LNCaP clone FGC (cell line): ENCODE measurements at regions not wholly inside any gene's neighbourhood (a gene's known extent, or its start where the extent isn't known, plus 50 kb on each side); places are given as distances from the start of the nearest gene placed in this dataset.

Source experiments
- DNase-seq: peaks from one replicate; pipeline ENCODE4 v3.0.0-alpha.2; 2011; ENCODE audit warnings: low read depth
- H3K4me3 ChIP-seq: 2 replicates; pipeline ENCODE4 v1.5.1; 2011; ENCODE audit warnings: mild to moderate bottlenecking, low read depth, low read length, control low read depth
- TF ChIP-seq, protein P1 (sequence below): IDR thresholded peaks from 2 replicates; pipeline ENCODE4 v1.5.1; 2012; ENCODE audit warnings: mild to moderate bottlenecking; ENCODE audit not compliant: control insufficient read depth, insufficient read depth; ENCODE audit errors: extremely low read depth

DNA sequence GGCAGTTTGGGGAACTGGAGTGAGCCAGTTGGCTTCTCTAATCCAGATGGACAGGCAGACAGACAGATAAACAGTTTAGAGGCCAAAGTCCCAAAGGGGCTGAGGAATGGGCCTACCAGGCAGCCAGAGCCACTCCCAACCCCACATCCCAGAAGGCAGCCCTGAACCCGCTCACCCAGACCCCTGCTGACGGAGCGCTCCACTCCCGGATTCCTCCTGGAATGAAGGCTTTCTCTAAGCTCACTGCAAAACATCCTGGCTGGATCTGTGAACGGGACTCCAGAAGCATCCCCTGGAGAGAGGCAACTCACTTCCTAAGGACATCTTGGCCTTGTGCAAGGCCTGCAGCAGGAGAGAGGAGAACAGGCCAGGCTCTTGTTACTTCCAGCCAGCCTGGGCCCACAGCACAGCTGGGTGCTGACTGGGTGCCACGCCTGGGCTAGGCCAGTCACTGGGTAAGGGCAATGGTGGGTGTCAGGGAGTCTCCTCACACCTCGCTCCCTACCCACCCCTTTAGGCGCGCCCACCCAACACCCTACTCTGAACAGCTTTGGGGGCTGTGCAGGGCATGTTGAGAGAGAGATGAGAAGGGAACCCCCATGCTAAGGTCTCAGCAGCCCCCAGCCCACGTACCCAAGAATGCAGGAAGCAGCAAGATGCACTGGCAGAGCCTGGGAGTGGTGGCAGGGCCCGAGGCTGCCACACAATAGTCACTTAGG lies 168.6 kb upstream of the ZMIZ1 start:
- H3K4me3 ChIP-seq = no peak overlapping the region
- TF ChIP-seq, protein P1, sequence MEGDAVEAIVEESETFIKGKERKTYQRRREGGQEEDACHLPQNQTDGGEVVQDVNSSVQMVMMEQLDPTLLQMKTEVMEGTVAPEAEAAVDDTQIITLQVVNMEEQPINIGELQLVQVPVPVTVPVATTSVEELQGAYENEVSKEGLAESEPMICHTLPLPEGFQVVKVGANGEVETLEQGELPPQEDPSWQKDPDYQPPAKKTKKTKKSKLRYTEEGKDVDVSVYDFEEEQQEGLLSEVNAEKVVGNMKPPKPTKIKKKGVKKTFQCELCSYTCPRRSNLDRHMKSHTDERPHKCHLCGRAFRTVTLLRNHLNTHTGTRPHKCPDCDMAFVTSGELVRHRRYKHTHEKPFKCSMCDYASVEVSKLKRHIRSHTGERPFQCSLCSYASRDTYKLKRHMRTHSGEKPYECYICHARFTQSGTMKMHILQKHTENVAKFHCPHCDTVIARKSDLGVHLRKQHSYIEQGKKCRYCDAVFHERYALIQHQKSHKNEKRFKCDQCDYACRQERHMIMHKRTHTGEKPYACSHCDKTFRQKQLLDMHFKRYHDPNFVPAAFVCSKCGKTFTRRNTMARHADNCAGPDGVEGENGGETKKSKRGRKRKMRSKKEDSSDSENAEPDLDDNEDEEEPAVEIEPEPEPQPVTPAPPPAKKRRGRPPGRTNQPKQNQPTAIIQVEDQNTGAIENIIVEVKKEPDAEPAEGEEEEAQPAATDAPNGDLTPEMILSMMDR = no peak
- no peak for DNase-seq

DNA sequence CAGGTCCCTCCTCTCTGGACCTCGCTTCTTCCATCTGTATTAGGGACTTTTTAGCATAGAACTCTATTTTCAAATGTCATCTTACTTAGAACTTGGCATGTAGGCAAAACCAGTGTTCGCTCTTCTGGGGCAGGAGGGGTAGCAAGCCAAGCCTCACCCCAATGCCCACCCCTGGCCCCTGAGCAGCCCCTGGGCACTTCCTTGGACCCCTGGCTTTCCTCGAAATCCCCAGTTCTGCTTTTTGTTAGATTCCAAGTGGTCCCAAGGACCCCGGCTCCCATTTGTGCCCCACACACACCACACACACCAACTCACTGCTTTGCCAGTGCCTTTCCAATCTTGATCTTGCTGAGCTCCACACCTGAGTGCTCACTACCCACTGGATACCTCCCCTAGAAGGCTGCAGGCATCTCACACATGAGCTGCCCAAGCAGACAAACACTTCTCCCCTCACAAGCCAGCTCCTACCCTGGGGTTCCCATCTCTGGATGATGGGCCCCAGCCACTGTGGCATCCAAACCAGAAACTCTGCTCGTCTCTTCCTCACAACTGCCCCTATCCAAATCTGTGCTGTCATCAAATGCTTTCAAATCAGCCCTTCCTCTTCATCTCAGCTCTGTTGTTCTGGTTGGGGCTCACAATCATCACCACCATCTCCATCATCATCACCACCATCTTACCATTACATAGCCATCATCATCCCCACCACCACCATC lies 167.9 kb upstream of the ZMIZ1 start:
- TF ChIP-seq, protein P1 = no peak
- H3K4me3 ChIP-seq = no peak overlapping the region
- DNase-seq = no peak

DNA sequence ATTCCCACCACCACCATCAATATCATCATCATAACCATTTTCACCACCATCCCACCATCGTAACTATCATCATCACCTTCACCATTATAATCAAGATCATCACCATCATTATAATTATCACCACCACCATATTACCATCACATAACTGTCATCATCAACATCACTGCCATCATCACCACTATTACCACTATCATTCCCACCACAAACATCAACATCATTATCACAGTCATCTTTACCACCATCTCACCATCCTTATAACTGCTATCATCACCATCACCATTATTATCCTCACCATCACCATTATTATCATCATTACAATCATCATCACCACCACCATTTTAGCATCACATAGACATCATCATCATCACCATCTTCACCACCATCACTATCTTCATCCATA lies 167.1 kb upstream of the ZMIZ1 start:
- no peak overlapping the region for H3K4me3 ChIP-seq
- TF ChIP-seq, protein P1 = no peak
- DNase-seq = no peak

DNA sequence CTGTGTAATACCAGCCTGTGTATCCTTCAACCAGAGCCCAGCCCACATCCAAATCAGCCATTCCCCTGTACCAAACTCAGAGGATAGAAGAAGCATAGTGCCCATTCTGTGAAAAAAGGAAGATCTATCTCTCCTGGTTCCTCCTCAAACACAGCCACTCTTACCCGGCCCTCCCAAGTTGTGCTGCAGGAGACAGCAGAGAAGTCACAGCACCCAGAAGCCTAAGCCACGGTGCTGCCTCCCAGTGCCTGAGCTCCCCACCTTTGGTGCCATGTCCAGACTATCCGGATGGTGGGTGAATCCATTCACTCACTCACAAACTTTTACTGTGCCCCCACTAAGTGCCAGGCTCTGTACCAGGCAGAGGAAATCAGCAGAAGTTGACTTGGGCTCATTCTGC lies 166.0 kb upstream of the ZMIZ1 start:
- DNase-seq = no peak
- TF ChIP-seq, protein P1 = no peak
- H3K4me3 ChIP-seq = no peak overlapping the region

DNA sequence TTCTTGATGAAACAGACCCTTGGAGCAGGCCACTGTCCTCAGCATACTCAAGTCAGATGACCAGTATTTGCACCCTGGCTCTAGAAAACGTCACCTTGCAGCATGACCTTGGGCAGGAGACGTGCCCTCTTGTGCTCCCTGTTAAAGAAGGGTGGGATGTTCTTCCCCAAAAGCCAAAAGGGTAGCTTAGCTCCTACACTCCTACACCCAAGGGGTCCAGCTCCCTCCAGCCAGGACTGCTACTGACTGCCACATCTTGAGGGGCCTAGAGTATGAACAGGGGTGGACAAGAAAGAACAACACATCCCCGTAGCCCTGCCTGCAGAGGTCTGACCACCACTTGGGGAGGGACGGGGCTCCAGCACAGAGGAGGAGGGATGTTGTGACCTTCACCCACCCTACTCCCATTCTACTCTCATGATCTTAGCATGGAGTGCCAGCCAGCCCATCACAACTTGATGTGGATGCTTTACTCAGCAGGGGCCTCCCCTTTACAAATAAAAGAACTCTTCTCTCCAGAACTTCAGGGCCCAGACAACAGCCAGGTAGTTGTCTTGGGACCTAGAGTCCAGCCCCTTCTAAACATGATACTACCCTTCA lies 165.3 kb upstream of the ZMIZ1 start:
- no peak overlapping the region for H3K4me3 ChIP-seq
- no peak for DNase-seq
- TF ChIP-seq, protein P1 = no peak

DNA sequence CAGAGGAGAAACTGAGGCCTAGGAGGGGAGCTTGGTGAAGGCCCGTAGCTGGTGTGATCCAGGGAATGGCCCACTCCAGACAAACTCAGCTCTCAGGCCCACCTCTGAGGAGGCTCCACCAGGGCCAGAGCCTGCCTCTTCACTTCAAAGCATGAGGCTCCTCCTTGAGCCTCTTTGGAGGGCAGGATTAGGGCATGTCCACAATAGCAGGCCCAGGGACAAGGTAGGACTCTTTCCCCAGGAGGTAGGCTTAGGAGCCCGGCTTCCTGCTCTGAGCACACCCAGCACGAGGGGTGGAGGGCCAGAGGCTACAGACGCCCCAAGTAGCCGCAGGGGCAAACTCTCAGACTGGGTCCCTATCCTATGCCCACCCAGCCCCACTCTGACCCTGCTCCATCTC lies 164.6 kb upstream of the ZMIZ1 start:
- TF ChIP-seq, protein P1 = no peak
- DNase-seq = no peak

More for the DNA sequence above, 164.6 kb upstream of the ZMIZ1 start:
- no peak overlapping the region for H3K4me3 ChIP-seq
